ENCODE measurements at regions not wholly inside any gene's neighbourhood (a gene's known extent, or its start where the extent isn't known, plus 50 kb on each side); places are given as distances from the start of the nearest gene placed in this dataset.
"Not testable (repeated sequence)": the region's sequence is repeated elsewhere in the genome, so short reads cannot be mapped to it uniquely, and the experiment has no call there.

DNA sequence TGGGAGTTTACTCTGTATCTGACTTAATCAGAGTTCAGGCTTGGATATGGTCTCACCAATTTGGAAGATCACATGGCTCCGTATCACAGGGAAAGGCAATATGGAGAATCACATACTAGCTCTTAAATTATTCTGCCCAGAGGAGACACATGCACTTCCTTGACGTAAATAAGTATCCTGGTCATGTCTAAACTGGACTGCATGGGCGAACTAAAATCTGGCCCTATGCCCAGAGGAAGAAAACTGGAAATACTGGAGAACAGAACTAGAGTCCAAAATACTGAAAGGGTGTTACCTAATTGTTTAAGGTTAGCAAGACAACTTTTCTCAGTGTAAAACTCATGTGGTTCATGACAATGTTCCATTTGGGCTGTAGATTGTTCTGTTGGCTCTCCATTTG is 832.3 kb downstream of the RAB28 start:
- DNase-seq, result no peak

DNA sequence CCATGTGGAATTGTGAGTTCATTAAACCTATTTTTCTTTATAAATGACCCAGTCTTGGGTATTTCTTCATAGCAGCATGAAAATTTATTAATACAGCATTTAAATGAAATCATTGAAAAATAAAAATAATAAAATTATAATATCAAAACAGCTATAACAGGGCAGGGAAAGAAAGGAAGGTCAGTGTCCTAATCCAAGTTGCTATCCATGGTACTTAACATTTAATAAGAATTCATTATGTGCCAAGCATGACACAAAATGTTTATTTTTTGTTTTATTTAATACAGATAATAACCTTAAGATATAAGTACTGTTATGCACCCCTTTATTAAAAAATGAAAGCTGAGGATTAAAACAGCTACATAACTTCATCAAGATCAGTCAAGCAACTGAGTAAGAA is 838.4 kb downstream of the RAB28 start:
- no peak for DNase-seq

DNA sequence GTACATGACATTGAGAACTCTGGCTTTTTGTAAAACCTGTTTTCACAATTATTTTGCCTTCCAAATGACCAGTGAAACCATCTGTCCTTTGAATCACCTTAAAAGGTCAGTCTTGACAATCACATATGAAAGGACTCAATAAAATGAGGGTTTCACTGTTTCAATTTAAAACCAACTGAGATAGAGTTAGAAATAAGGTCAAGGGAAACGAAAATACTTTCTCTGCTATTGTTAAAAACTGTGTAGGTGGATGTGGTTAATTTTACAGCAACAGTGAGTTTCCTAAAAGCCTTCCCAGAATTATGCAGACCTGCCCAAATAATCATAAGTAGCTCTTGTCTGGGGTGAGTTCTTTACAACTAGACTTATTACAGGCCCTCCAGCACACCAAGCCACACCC is 839.9 kb downstream of the RAB28 start:
- DNase-seq, result no peak

DNA sequence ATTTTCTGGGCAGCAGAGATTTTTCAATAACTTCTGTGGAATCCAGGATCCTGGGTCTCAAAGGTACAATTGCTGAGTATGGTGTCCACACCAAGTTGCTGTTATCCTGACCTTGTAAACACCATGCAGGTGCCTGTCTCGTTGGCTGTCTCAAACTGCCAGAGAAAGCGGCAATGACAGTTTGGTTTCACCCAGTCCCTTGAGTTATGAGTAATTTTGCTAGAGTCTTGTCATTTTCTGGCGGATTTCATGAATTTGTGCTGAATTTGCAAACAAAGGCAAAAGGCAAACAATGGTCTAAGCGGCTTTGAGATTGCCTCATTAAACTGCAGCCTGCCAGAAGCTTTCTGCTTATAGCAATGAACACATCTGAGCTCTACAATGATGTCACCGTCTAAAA is 847.9 kb downstream of the RAB28 start:
- no peak for DNase-seq

DNA sequence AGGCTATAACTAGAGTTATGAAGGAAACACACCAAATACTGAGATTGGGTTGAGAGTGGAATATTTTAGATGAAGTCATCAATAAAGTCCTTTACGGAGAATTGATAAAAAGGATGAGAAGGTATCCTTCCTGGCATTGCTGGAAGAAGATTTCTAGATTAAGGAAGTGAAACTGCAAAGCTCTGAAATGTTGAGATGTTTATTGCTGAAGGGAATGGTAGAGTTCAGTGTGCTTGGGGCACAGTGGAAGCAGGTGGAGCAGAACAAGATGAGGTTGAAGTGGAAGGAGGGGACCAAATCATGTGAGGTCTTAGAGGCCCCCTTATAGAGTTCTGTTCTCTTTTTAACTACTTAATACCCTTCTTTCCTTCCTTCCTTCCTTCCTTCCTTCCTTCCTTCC is 848.5 kb downstream of the RAB28 start:
- no peak for DNase-seq

DNA sequence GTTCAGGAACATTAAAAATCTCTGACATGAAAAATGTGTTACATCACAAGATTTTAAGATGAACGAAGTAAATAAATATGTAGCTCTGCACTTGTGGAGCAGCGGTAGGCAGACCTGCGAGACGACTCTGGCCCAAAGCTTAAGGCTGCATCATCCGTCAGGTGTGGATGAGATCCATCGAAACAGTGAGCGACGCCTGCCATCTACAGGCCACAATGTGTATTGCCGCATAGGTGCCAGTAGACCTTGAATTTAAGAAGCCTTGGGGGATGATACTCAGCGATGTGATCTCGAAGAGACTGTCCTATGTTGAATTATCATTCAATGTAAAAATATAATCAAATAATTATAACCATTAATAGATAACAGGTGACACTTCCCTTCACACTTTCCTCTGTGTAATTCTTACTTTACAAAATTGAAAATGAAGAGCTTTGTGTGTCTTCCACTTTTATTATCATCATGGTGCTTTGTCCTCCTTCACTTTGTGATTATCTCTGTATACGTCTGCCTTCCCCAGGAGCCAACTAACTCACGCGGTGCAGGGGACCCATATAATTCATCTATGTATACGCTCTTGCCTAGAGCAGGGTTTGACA is 851.0 kb downstream of the RAB28 start:
- peak; percentile 59 for DNase-seq

DNA sequence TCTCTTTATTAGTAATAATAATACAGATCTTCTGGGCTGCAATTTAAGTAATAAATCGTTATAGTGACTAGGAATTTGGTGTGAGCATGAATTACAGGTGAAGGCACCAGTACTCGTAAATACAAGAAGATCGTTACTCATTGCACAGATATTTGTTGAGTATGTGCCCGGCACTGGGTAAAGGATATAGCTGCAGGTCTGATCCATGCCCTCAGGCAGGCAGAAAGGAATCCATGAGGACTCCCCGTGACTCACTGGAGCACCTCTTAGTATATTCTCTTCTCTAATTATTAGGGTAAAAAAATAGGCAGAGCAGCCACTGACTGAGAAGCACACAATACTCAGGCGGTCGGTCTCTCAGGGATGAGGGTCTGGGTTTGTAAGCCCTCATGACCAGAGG is 868.3 kb downstream of the RAB28 start:
- no peak for DNase-seq

DNA sequence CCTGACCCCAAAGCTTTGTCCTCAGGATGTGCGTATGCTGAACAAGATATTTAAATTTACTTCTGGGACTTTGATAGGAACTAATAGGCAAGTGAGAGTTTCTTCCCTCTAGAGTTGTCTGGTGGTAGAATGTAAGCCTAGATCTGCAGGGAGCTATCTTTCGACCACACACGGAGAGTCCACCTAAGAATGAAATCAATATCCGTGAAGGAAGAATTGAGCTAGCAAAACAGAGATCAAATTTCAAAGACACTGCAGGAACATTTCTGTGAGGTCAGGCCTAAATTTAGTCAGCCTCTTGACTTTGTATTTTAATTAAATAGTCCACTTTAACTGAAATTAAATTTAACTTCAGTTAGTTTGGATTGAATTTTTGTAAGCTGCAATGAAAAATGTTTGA is 871.3 kb downstream of the RAB28 start:
- DNase-seq, result no peak

DNA sequence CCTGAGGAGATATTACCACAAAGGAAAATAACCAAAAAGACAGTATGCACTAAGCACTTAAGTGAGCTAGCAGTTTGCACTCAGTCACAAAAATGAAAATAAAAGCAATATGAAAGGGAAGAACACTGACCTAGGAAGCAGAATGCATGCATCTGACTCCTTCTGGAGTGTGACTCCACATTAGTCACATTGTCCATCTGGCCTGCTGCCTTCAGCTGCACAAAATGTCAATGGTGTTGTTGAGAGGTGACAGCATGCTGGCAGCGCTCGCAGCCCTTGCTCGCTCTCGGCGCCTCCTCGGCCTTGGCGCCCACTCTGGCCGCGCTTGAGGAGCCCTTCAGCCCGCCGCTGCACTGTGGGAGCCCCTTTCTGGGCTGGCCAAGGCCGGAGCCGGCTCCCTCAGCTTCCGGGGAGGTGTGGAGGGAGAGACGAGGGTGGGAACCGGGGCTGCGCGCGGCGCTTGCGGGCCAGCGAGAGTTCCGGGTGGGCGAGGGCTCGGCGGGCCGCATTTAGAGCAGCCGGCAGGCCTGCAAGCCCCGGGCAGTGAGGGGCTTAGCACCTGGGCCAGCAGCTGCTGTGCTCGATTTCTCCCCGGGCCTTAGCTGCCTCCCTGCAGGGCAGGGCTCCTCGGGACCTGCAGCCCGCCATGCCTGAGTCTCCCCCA is 874.8 kb downstream of the RAB28 start:
- DNase-seq, result not testable (repeated sequence)

DNA sequence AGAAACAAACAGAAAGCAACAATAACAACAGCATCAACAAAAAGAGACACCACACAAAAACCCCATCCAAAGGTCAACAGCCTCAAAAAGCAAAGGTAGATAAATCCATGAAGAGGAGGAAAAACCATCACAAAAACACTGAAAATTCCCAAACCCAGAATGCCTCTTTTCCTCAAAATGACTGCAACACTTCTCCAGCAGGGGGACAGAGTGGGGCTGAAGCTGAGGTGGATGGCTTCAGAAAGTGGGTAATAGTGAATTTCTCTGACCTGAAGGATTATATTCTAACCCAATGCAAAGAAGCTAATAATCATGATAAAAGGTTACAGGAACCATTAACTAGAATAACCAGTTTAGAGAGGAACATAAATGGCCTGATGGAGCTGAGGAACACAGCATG is 888.2 kb downstream of the RAB28 start:
- DNase-seq, result no peak

DNA sequence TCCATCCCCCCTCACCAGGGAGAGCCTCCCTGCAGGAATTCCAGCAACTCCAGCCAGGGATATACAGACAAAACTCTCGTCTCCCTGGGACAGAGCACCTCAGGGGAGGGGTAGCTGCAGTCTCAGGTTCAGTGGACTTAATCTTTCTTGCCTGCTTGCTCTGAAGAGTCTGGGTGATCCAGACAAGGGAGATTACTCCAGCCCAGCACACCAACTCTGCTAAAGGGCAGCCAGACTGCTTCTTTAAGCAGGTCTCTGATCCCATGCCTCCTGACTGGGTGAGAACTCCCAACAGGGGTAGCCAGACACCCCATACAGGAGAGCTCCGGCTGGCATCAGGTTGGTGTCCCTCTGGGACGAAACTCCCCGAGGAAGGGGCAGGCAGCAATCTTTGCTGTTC is 888.7 kb downstream of the RAB28 start:
- no peak for DNase-seq

DNA sequence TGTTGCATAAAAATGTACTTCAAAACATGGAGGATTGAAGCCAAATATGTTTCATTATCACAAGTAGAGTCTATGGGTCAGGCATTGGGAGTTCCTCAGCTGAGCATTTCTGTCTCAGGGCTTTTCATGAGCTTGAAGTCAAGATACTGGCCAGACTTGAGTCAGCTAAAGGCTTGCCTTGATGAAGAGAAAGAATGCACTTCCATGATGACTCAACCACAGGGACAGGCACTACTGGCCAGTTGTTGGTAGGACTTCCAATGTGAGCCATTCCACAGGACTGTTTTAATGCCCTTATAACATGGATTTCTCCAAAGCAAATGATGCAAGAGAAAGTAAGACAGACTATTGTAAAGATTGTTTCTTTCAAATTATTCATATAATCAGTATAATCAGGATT is 895.6 kb downstream of the RAB28 start:
- DNase-seq, result no peak

DNA sequence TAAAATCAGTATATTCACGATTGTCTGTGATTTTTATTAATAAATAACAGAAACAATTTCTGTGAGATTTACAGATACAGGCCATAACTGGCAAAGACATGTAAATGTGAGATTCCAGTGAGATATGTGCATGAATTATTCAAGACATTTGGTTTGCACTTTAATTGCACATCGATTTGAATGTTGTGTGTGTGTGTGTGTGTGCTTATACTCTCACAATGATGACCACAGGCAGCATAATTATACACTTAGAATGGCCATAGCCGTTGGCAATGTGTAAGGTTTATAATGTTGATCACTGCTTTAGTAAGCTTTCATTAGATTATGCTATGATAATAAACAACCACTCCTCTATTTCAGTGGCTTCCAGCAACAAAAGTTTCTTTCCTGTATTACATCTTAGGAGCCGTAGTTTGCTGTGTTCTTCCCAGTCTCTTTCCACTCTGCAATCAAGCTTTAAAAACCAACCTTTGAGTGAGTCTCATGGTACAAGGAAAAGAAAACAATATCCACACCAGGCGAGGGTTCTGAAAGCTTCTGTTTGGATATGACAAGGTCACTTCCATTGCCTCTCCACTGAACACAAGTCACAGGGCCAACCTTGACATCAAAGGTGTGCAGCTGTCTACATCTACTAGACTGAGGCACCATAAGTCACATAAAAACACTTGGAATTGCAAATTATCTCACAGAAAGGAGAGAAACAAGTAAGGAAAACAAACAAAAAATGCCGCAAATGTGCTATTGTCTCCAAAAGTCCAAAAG is 897.7 kb downstream of the RAB28 start:
- no peak for DNase-seq

DNA sequence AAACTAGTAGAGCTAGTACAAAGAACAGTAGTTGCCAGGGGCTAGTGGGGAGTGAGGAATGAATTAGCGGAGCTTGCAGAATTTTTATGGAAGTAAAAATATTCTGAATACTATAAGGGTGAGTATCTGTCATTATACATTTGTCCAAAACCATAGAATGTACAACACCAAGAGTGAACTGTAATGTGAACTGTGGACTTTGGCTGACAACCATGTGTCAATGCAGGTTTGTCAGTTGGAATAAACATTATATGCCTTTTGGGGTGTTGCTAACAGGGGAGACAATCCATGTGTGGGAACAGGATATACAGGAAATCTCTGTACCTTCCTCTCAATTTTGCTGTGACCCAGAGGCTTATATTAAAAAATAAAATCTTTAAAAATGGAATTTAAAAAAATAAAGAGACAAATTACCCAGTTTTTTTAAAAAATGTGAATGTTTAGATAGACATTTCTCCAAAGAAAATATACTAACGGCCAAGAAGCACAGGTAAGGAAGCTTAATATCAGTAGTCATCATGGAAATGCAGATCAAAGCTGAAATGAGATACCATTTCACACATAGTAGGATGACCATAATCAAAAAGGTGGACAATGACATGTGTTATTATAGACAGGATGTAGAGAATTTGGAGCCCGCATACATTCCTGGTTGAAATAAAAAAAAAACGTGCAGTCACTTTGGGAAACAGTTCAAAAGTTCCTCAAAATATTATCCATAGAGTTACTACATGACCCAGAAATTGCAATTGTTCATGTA is 899.8 kb downstream of the RAB28 start:
- no peak for DNase-seq

DNA sequence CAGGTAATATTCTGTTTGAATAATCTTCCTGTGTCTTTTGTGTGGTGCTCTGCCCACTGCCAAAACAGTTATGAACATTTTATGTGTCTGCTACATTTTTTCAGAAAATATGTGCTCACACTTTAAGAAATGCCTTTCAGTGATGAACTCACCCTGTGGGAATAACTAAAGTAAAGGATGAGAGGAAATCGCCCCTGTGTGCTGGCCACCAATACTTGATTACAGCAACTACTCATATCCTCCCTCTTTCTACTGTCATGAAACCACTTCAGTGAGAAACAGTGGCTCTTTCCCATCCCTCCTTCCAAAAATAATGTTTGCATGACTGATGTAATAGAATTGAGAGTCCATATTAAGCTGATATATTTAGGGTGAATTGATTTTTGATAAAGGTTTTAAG is 900.9 kb downstream of the RAB28 start:
- no peak for DNase-seq

DNA sequence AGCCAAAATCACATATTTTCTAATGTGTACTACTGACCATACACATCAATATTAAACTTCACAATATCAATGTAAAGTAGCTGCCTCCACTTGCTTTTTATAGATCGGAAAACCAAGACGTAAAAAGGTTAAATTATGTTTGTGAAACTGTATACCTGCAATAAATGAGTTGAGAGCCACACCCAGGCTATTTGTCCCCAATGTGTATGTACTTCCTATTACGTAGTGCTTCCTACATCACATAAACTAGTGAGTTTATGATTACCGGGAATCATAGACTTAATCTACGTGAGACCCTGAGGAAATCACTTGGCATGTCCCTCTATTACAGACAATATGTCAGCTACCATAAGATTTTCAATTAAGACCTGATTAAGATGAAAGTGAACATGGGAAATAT is 903.4 kb downstream of the RAB28 start:
- no peak for DNase-seq

DNA sequence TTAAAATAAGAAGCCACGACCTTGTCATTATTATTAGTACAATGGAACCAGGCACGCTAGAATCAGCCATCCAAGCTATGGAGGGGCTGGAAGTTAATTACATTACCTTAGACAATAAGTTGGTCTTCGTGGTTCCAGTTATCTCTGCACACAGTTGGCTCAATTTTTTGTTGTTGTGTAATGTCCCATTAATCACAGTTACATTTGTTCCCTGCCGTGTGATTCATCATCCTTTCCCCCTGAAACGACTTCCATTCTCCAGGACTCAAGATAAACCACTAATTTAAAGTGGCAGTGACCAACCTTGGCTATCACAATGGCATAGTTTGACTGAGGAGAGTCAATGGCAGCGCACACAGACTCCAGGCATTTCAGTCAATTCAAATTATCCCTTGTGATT is 905.0 kb downstream of the RAB28 start:
- no peak for DNase-seq

DNA sequence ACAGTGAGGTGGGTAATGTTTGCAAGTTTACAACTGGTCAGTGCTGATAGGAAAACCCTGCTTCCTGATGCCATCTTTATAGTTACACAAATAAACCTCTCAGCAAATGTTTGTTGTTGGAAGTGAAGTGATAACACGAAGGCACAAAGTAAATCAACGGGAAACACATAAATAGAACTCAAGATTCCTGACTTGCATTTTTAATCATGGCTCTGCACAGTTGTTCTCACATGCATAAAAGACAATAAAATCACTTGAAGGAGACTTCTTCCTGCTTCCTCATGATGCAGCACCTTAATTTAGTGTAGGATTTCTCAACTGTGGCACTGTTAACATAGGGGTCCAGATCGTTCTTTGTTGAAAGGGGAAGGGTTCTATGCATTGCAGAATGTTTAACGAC is 907.7 kb downstream of the RAB28 start:
- DNase-seq, result no peak

DNA sequence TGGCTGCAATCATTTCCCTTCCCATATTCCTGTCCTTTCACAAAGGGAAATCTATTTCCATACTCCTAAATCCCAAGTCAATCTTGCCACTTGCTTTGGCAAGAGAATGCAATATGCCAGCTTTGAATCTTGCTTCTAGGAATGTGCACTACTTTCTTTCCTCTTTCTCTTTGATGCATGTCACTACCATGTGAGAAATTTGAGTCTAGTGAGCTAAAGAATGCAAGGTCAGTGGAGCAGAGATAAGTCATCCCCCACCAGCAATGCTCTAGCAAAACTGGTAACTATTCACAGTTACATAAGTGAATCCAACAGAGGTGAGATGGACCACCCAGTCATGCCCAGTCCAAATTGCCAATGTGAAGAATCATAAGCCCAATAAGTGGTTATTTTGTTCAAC is 910.4 kb downstream of the RAB28 start:
- no peak for DNase-seq

DNA sequence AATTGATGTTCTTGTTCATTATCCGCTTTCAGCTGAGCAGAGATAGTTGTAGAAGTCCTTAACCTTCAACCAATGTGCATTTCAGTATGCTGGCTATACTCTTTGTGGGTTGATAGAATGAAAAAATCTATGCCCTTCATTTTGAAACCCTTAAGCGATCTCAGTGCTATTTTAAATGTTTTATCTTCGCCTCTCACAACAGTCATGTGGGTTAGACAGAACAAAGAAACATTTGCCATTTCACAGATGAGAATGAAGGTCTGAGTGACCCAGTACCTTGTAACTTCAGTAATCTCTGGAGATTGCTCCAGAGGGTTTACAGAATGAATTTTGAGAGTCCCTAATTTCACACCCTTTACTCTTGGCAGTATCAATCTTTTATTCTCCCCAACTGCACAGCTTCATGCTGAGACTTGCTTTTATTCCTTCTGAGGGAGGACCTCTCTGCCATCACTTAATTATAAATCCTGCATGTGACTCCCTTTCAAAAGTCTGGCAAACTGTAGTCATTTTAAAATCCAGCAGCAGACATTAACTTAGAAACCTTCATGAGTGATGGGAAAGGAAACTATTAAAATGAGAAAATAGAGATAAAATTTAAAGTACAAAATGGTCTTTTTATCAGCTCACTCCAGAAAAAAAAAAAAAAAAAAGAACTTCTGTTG is 921.5 kb downstream of the RAB28 start:
- no peak for DNase-seq

DNA sequence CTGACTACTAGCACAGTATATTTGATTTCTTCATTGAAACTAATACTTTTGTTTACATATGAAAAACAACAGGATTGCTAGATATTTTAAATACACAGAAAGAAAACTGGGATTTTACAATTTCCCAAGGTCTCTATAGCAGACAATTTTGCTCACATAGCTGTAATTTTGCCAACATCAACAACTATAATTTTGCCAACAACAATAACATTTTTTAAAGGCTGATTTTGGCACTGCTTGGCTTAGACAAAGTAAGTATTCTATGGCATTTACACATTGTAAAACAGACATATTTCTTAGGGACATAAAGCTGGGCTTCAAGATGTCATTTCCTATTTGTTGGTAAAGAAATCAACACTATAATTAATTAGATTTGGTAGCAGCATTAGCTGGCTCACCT is 922.1 kb downstream of the RAB28 start:
- DNase-seq, result no peak

DNA sequence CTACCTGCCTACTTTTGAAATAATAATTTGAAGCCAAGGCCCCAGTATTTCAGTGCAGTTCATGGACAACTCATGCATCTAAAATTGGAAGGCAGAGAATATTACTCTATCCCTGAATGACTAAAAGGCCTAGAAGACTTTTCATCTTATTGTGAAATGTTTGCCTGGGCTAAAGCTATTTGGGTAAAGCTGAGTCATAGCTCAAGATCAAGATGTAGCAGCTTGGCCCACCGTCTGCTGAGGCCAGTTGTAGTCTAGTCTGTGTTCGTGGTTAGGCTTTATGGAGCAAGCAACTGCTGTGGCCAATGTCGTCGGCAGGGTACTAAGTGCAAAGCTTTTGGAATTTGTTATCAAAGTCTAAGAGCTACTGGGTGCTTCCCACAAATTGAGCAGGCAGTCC is 929.1 kb downstream of the RAB28 start:
- no peak for DNase-seq

DNA sequence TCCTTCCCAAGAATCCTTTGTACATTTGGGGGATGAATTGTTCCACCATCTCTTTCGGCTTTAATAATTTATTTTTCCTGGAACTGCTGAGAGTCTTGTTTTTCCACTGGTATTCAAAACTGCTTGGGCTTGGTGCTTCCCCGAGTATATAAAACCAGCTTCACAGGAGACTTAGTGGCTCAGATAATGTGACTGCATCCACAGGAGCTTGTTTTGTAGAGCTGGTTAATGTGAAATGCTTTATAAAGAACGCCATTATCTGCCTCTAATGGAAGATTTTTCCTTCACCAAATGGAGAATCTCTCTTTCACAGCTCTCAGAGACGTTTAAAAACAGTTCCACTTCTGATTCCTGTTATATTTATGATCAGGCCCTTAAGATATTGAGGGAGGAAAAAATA is 935.5 kb downstream of the RAB28 start:
- no peak for DNase-seq
